GM23338 (cell line): ENCODE measurements at regions not wholly inside any gene's neighbourhood (a gene's known extent, or its start where the extent isn't known, plus 50 kb on each side); places are given as distances from the start of the nearest gene placed in this dataset.

Experiments used
- ATAC-seq: fragments of 200-7000 bp; cut with Tn5 transposase; 3 replicates; pipeline ENCODE4 v1.9.1; 2020
- DNase-seq: peaks from one replicate; pipeline ENCODE4 v3.0.0-alpha.2; 2015; ENCODE audit warnings: low spot score
- H2AFZ ChIP-seq: fragments of 200-600 bp; sonication (generic); 2 replicates; pipeline ENCODE4 v1.8.0; 2016; ENCODE audit warnings: antibody characterized with exemption, mild to moderate bottlenecking, moderate library complexity
- H3F3A ChIP-seq: fragments of 200-600 bp; sonication (generic); replicated peaks from 2 replicates; pipeline ENCODE4 v1.8.0; 2017; ENCODE audit warnings: antibody characterized with exemption, mixed run types, low read depth
- H3K27ac ChIP-seq: fragments of 200-600 bp; sonication (generic); 2 replicates; pipeline ENCODE4 v1.6.1; 2016; ENCODE audit warnings: low read depth
- H3K27me3 ChIP-seq: fragments of 200-600 bp; sonication (generic); 2 replicates; pipeline ENCODE4 v1.8.0; 2016; ENCODE audit warnings: mild to moderate bottlenecking, mixed run types, moderate library complexity; ENCODE audit not compliant: insufficient read depth
- H3K36me3 ChIP-seq: fragments of 200-600 bp; sonication (generic); 2 replicates; pipeline ENCODE4 v1.8.0; 2016; ENCODE audit warnings: mild to moderate bottlenecking; ENCODE audit not compliant: insufficient read depth
- H3K4me1 ChIP-seq: fragments of 200-600 bp; sonication (generic); 2 replicates; pipeline ENCODE4 v1.8.0; 2016; ENCODE audit warnings: mild to moderate bottlenecking, moderate library complexity; ENCODE audit not compliant: insufficient read depth
- H3K4me2 ChIP-seq: fragments of 200-600 bp; sonication (generic); 2 replicates; pipeline ENCODE4 v1.7.1; 2017; ENCODE audit warnings: mixed run types
- H3K4me3 ChIP-seq: fragments of 200-600 bp; sonication (generic); 2 replicates; pipeline ENCODE4 v1.6.1; 2016; ENCODE audit warnings: mixed run types
- H3K79me2 ChIP-seq: fragments of 200-600 bp; sonication (generic); replicated peaks from 2 replicates; pipeline ENCODE4 v1.8.0; 2017; ENCODE audit warnings: mild to moderate bottlenecking; ENCODE audit not compliant: insufficient read depth
- H3K9me2 ChIP-seq: fragments of 200-600 bp; sonication (generic); 2 replicates; pipeline ENCODE4 v1.8.0; 2017; ENCODE audit not compliant: insufficient read depth
- H4K20me1 ChIP-seq: fragments of 200-600 bp; sonication (generic); replicated peaks from 2 replicates; pipeline ENCODE4 v1.8.0; 2017; ENCODE audit warnings: mild to moderate bottlenecking; ENCODE audit not compliant: insufficient read depth
- H3K27ac Mint-ChIP-seq: 2 replicates; pipeline ENCODE4 v1.8.0; 2020; ENCODE audit warnings: inconsistent platforms, mild to moderate bottlenecking, moderate library complexity, mixed read lengths
- H3K27me3 Mint-ChIP-seq: 3 replicates; pipeline ENCODE4 v1.8.0; 2022; ENCODE audit warnings: low read depth, mild to moderate bottlenecking, moderate library complexity, mixed read lengths, inconsistent platforms; ENCODE audit not compliant: insufficient read depth, poor library complexity
- H3K36me3 Mint-ChIP-seq: 3 replicates; pipeline ENCODE4 v1.8.0; 2021; ENCODE audit warnings: low read depth, mild to moderate bottlenecking, inconsistent platforms, moderate library complexity, mixed read lengths
- H3K4me1 Mint-ChIP-seq: 3 replicates; pipeline ENCODE4 v1.8.0; 2020; ENCODE audit warnings: mild to moderate bottlenecking, inconsistent platforms, mixed read lengths
- H3K4me3 Mint-ChIP-seq: 3 replicates; pipeline ENCODE4 v1.8.0; 2021; ENCODE audit warnings: moderate library complexity, mild to moderate bottlenecking, inconsistent platforms, mixed read lengths
- H3K9me3 Mint-ChIP-seq: 3 replicates; pipeline ENCODE4 v1.8.0; 2020; ENCODE audit warnings: moderate library complexity, mild to moderate bottlenecking, inconsistent platforms, mixed read lengths
- CREB1 ChIP-seq: fragments of 250-450 bp; sonication (Bioruptor Pico); IDR thresholded peaks from 2 replicates; pipeline ENCODE4 v1.5.0; 2020; ENCODE audit warnings: low read depth, mild to moderate bottlenecking, moderate library complexity
- ETS1 ChIP-seq: IDR thresholded peaks from 2 replicates; pipeline ENCODE4 v1.6.1; 2016; ENCODE audit warnings: antibody characterized with exemption
- EZH2 ChIP-seq: fragments of 200-600 bp; sonication (generic); IDR thresholded peaks from one replicate; pipeline ENCODE4 v1.8.0; 2017; ENCODE audit warnings: antibody characterized with exemption, mild to moderate bottlenecking, low read depth; ENCODE audit not compliant: unreplicated experiment
- EZH2phosphoT487 ChIP-seq: fragments of 200-600 bp; sonication (generic); IDR thresholded peaks from one replicate; pipeline ENCODE4 v1.8.1; 2018; ENCODE audit warnings: antibody characterized with exemption; ENCODE audit not compliant: unreplicated experiment
- JUNB ChIP-seq: IDR thresholded peaks from one replicate; pipeline ENCODE4 v1.6.1; 2016; ENCODE audit warnings: antibody characterized with exemption; ENCODE audit not compliant: unreplicated experiment
- NANOG ChIP-seq: IDR thresholded peaks from 2 replicates; pipeline ENCODE4 v1.6.1; 2016; ENCODE audit warnings: antibody characterized with exemption, borderline replicate concordance
- POLR2AphosphoS5 ChIP-seq: IDR thresholded peaks from 2 replicates; pipeline ENCODE4 v1.6.1; 2016; ENCODE audit warnings: antibody characterized with exemption, low read depth
- REST ChIP-seq: IDR thresholded peaks from one replicate; pipeline ENCODE4 v1.6.1; 2018; ENCODE audit warnings: antibody characterized with exemption; ENCODE audit not compliant: unreplicated experiment
- STAT1 ChIP-seq: IDR thresholded peaks from one replicate; pipeline ENCODE4 v1.6.1; 2016; ENCODE audit warnings: antibody characterized with exemption; ENCODE audit not compliant: unreplicated experiment
- ZNF114 ChIP-seq: fragments of 250-450 bp; sonication (Bioruptor Pico); IDR thresholded peaks from 2 replicates; pipeline ENCODE4 v1.5.0; 2020; ENCODE audit warnings: mild to moderate bottlenecking, moderate library complexity
- ZNF331 ChIP-seq: fragments of 250-450 bp; sonication (Bioruptor Pico); IDR thresholded peaks from 2 replicates; pipeline ENCODE4 v1.5.0; 2020; ENCODE audit warnings: low read depth, mild to moderate bottlenecking, moderate library complexity
- ZNF462 ChIP-seq: fragments of 250-450 bp; sonication (Bioruptor Pico); IDR thresholded peaks from 2 replicates; pipeline ENCODE4 v1.5.0; 2020; ENCODE audit warnings: mild to moderate bottlenecking, moderate library complexity
- TF ChIP-seq, protein P1 (sequence below), 2 experiments: fragments of 200-600 bp in 1 of 2; sonication (generic) in 1 of 2; conservative IDR thresholded peaks; 2 replicates each; pipeline versions ENCODE4 v1.5.1 to v1.6.1; 2016 to 2017; ENCODE audit warnings: antibody characterized with exemption in 2 of 2, low read depth in 2 of 2, mild to moderate bottlenecking in 2 of 2, moderate library complexity in 1 of 2

- no peak for ATAC-seq
- no peaks in the 10 kb centered on the region for H3K27me3 ChIP-seq
- no peak overlapping the region for H3K27ac Mint-ChIP-seq
Observed at GRCh38 chr1:113192242-113192641, 119.2 kb downstream of the LRIG2 start.

More at GRCh38 chr1:113192242-113192641, 119.2 kb downstream of the LRIG2 start:
- H3K9me2 ChIP-seq: 0 out of 2 replicates have a peak, but pooled peaks cover 6% of the 10 kb centered on the region
- H3K4me2 ChIP-seq: no peak overlapping the region
- no peak overlapping the region for H3K27ac ChIP-seq
- no peak for DNase-seq
- H3K27me3 Mint-ChIP-seq: peaks cover 5% of the 10 kb centered on the region
- H3K36me3 Mint-ChIP-seq: no peaks in the 10 kb centered on the region; the same call in 2 of the 3 replicates
- no peak overlapping the region for H3K4me3 ChIP-seq
- no peak overlapping the region; the same call in 1 of the 2 replicates for H2AFZ ChIP-seq
- TF ChIP-seq ZNF331 (CRISPR knock-in tag): no peak
- TF ChIP-seq CREB1: no peak
- no peak for TF ChIP-seq NANOG
- TF ChIP-seq STAT1: no peak
- TF ChIP-seq JUNB: no peak
- no peak for TF ChIP-seq ZNF114 (CRISPR knock-in tag)
- TF ChIP-seq EZH2: no peak
- TF ChIP-seq, protein P1, sequence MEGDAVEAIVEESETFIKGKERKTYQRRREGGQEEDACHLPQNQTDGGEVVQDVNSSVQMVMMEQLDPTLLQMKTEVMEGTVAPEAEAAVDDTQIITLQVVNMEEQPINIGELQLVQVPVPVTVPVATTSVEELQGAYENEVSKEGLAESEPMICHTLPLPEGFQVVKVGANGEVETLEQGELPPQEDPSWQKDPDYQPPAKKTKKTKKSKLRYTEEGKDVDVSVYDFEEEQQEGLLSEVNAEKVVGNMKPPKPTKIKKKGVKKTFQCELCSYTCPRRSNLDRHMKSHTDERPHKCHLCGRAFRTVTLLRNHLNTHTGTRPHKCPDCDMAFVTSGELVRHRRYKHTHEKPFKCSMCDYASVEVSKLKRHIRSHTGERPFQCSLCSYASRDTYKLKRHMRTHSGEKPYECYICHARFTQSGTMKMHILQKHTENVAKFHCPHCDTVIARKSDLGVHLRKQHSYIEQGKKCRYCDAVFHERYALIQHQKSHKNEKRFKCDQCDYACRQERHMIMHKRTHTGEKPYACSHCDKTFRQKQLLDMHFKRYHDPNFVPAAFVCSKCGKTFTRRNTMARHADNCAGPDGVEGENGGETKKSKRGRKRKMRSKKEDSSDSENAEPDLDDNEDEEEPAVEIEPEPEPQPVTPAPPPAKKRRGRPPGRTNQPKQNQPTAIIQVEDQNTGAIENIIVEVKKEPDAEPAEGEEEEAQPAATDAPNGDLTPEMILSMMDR (conservative IDR thresholded peaks at IDR 0.05; ENCODE audit: low read depth in 2 of 2): no peak
- no peak for TF ChIP-seq POLR2AphosphoS5
- no peak for TF ChIP-seq ZNF462 (CRISPR knock-in tag)
- no peak for TF ChIP-seq ETS1
- TF ChIP-seq EZH2phosphoT487: no peak
- TF ChIP-seq REST: no peak
- H3K4me1 Mint-ChIP-seq: peaks cover 4% of the 10 kb centered on the region; the same call in 2 of the 3 replicates
- no peak overlapping the region for H3K4me3 Mint-ChIP-seq
- H3K4me1 ChIP-seq: peaks cover 9% of the 10 kb centered on the region; the same call in 1 of the 2 replicates
- no peaks in the 10 kb centered on the region for H3F3A ChIP-seq
- H4K20me1 ChIP-seq: no peaks in the 10 kb centered on the region
- no peaks in the 10 kb centered on the region for H3K36me3 ChIP-seq
- H3K9me3 Mint-ChIP-seq: peaks cover 7% of the 10 kb centered on the region; the same call in 1 of the 3 replicates
- H3K79me2 ChIP-seq: no peaks in the 10 kb centered on the region
